Esophagus muscularis mucosa (tissue), 4 donors: ENCODE measurements at regions not wholly inside any gene's neighbourhood (a gene's known extent, or its start where the extent isn't known, plus 50 kb on each side); places are given as distances from the start of the nearest gene placed in this dataset.

Experiments used
- DNase-seq: peaks from one replicate; pipeline ENCODE4 v3.0.0-alpha.2; 2017; ENCODE audit errors: extremely low spot score
- H3K27ac ChIP-seq, 4 donors: fragments of 200-600 bp; sonication (generic); replicated peaks in 1 of 4; 1 replicate in 3 of 4; 2 replicates in 1 of 4; pipeline ENCODE4 v1.5.1; 2016 to 2019; ENCODE audit warnings: mild to moderate bottlenecking in 1 of 4
- H3K27me3 ChIP-seq, 4 donors: fragments of 200-600 bp; sonication (generic); one replicate each; pipeline versions ENCODE4 v1.5.1 to v1.6.0; 2016 to 2019
- H3K36me3 ChIP-seq, 4 donors: fragments of 200-600 bp; sonication (generic); one replicate each; pipeline ENCODE4 v1.5.1; 2016 to 2019
- H3K4me1 ChIP-seq, 4 donors: fragments of 200-600 bp; sonication (generic); one replicate each; pipeline ENCODE4 v1.5.1; 2016 to 2019
- H3K4me3 ChIP-seq, 4 donors: fragments of 200-600 bp; sonication (generic); 1 replicate in 2 of 4; 2 replicates in 2 of 4; pipeline ENCODE4 v1.5.1; 2016 to 2019; ENCODE audit warnings: mild to moderate bottlenecking in 4 of 4, moderate library complexity in 1 of 4
- H3K9me3 ChIP-seq, 4 donors: fragments of 200-600 bp; sonication (generic); 1 replicate in 3 of 4; 2 replicates in 1 of 4; pipeline ENCODE4 v1.5.1; 2016 to 2019
- EP300 ChIP-seq: sonication (generic); formaldehyde crosslinking; IDR thresholded peaks from one replicate; pipeline ENCODE4 v1.6.1; 2017; ENCODE audit warnings: antibody characterized with exemption
- POLR2A ChIP-seq: fragments of 450-650 bp; IDR thresholded peaks from one replicate; pipeline ENCODE4 v1.6.1; 2017; ENCODE audit warnings: antibody characterized with exemption, moderate library complexity, mild to moderate bottlenecking, low read depth
- POLR2AphosphoS5 ChIP-seq, 2 donors: sonication (generic); formaldehyde crosslinking; IDR thresholded peaks; one replicate each; pipeline ENCODE4 v1.6.1; 2017; ENCODE audit warnings: antibody characterized with exemption in 2 of 2
- WGBS: methylation state at CpG from one replicate; pipeline ENCODE4 v1.1.5; 2018; 5-methylcytosine and 5-hydroxymethylcytosine counted together
- intact Hi-C: fragments of 100-400 bp; cut with DNase I; formaldehyde crosslinking; loops from one replicate; pipeline ENCODE4 v1.15.1; 2023
- TF ChIP-seq, protein P1 (sequence below), 3 experiments: fragments of 200-600 bp in 2 of 3; fragments of 450-650 bp in 1 of 3; sonication (generic) in 2 of 3; IDR thresholded peaks; one replicate each; pipeline ENCODE4 v1.5.1; 2017 to 2019; ENCODE audit warnings: antibody characterized with exemption in 3 of 3, mild to moderate bottlenecking in 2 of 3, moderate library complexity in 1 of 3

GRCh38 chr1:76744989-76745388 lies 122.3 kb upstream of the ST6GALNAC5 start:
- no peak for DNase-seq
- no peaks in the 10 kb centered on the region for H3K4me1 ChIP-seq
- WGBS, result 95% methylated on average over 1 of the region's 1 CpG

GRCh38 chr1:76746206-76746605 lies 121.1 kb upstream of the ST6GALNAC5 start:
- Histone ChIP-seq H3K27me3 (no peaks in the 10 kb centered on the region), H3K9me3 (peaks cover 0 to 16% (median 8%) of the 10 kb centered on the region in 4 donors), H3K4me3 (no peak overlapping the region), H3K4me1 (no peaks in the 10 kb centered on the region), H3K36me3 (no peaks in the 10 kb centered on the region), H3K27ac (no peak overlapping the region)
- TF ChIP-seq POLR2A, result no peak
- TF ChIP-seq, protein P1, sequence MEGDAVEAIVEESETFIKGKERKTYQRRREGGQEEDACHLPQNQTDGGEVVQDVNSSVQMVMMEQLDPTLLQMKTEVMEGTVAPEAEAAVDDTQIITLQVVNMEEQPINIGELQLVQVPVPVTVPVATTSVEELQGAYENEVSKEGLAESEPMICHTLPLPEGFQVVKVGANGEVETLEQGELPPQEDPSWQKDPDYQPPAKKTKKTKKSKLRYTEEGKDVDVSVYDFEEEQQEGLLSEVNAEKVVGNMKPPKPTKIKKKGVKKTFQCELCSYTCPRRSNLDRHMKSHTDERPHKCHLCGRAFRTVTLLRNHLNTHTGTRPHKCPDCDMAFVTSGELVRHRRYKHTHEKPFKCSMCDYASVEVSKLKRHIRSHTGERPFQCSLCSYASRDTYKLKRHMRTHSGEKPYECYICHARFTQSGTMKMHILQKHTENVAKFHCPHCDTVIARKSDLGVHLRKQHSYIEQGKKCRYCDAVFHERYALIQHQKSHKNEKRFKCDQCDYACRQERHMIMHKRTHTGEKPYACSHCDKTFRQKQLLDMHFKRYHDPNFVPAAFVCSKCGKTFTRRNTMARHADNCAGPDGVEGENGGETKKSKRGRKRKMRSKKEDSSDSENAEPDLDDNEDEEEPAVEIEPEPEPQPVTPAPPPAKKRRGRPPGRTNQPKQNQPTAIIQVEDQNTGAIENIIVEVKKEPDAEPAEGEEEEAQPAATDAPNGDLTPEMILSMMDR (IDR thresholded peaks at IDR 0.05), result no peak
- TF ChIP-seq POLR2AphosphoS5 (IDR thresholded peaks at IDR 0.05), result no peak
- no peak for TF ChIP-seq EP300
- 97% methylated on average over 2 of the region's 2 CpGs for WGBS
- no peak for DNase-seq
- intact Hi-C loops, result no loop called here

More at GRCh38 chr1:76744989-76745388, 122.3 kb upstream of the ST6GALNAC5 start:
- H3K36me3 ChIP-seq, result no peaks in the 10 kb centered on the region
- no peak overlapping the region for H3K27ac ChIP-seq
- intact Hi-C loops, result no loop called here
- no peak for TF ChIP-seq POLR2A
- no peaks in the 10 kb centered on the region for H3K27me3 ChIP-seq
- H3K4me3 ChIP-seq, result no peak overlapping the region
- H3K9me3 ChIP-seq, result peaks cover 0 to 16% (median 8%) of the 10 kb centered on the region in 4 donors

DNA sequence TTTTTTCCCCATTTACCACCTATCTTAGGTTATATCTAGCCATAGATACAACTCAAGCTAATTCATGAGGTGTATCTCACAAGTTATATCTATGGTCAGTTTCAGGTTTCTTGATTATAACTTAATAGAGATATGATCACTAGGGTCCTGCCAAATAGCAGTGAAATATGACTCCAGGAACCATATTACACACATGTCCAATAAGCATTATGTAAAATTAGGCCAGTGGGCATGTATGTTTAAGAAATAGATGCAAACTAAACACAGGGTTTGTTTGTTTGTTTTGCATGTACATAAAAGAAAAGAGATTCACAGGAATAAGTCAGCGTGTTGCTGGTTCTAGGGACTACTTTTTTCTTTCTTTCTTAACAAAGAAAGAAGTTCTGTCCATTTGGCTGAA lies 112.5 kb upstream of the ST6GALNAC5 start:
- 94% methylated on average over 1 of the region's 1 CpG for WGBS
- intact Hi-C loops, result no loop called here

GRCh38 chr1:76759171-76759860 lies 108.0 kb upstream of the ST6GALNAC5 start:
- H3K27me3 ChIP-seq, result no peaks in the 10 kb centered on the region
- 78% methylated on average over 5 of the region's 5 CpGs for WGBS
- TF ChIP-seq, protein P1 (IDR thresholded peaks at IDR 0.05), result no peak
- no peak for TF ChIP-seq EP300
- no peak for TF ChIP-seq POLR2AphosphoS5 (IDR thresholded peaks at IDR 0.05)
- TF ChIP-seq POLR2A, result no peak
- no peak for DNase-seq
- no peaks in the 10 kb centered on the region for H3K9me3 ChIP-seq
- no peaks in the 10 kb centered on the region for H3K4me1 ChIP-seq
- no peaks in the 10 kb centered on the region for H3K36me3 ChIP-seq
- no peak overlapping the region for H3K4me3 ChIP-seq
- no peak overlapping the region for H3K27ac ChIP-seq
- intact Hi-C loops, result no loop called here

More for the DNA sequence above, 112.5 kb upstream of the ST6GALNAC5 start:
- no peaks in the 10 kb centered on the region for H3K36me3 ChIP-seq
- no peak overlapping the region for H3K4me3 ChIP-seq
- no peaks in the 10 kb centered on the region for H3K4me1 ChIP-seq
- H3K27ac ChIP-seq, result no peak overlapping the region
- no peaks in the 10 kb centered on the region for H3K27me3 ChIP-seq
- H3K9me3 ChIP-seq, result no peaks in the 10 kb centered on the region
- no peak for DNase-seq
- TF ChIP-seq EP300 (no peak), POLR2AphosphoS5 (IDR thresholded peaks at IDR 0.05) (no peak), POLR2A (no peak)
- TF ChIP-seq, protein P1 (IDR thresholded peaks at IDR 0.05), result no peak

DNA sequence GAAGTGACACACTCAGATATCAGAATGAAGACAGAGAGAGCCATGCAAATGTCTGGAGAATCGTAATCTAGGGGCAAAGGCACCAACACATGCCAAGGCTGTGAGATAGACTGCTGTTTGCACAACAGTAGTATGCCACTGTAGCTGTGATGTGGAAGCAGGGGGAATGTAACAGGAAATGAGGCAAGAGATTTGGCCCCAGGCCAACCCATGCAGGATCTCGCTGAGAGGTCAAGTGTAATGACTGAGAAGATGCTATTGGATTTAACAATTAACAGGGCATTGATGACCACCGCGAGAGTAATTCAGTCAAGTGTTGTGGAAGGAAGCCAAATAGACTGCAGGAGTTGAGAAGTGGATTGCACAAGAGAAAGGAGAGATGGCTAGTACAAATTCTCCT lies 107.3 kb upstream of the ST6GALNAC5 start:
- no peak for TF ChIP-seq POLR2A
- TF ChIP-seq, protein P1 (IDR thresholded peaks at IDR 0.05), result no peak
- no peak for TF ChIP-seq EP300
- no peak for TF ChIP-seq POLR2AphosphoS5 (IDR thresholded peaks at IDR 0.05)
- H3K36me3 ChIP-seq, result no peaks in the 10 kb centered on the region
- H3K27ac ChIP-seq, result no peak overlapping the region
- 70% methylated on average over 4 of the region's 4 CpGs for WGBS
- H3K4me1 ChIP-seq, result no peaks in the 10 kb centered on the region
- intact Hi-C loops, result no loop called here
- no peak for DNase-seq
- H3K27me3 ChIP-seq, result no peaks in the 10 kb centered on the region
- no peak overlapping the region for H3K4me3 ChIP-seq
- H3K9me3 ChIP-seq, result no peaks in the 10 kb centered on the region
